Aorta (tissue), 5 donors: ENCODE measurements at regions not wholly inside any gene's neighbourhood (a gene's known extent, or its start where the extent isn't known, plus 50 kb on each side); places are given as distances from the start of the nearest gene placed in this dataset.
"Not testable (repeated sequence)": the region's sequence is repeated elsewhere in the genome, so short reads cannot be mapped to it uniquely, and the experiment has no call there.

Source experiments
- ATAC-seq: fragments of 200-7000 bp; cut with Tn5 transposase; one replicate; pipeline ENCODE4 v1.9.1; 2022; ENCODE audit warnings: moderate library complexity; ENCODE audit not compliant: low FRiP score
- DNase-seq, 2 donors: peaks; one replicate each; pipeline ENCODE4 v3.0.0-alpha.2; 2020
- H3K27ac ChIP-seq, 2 donors: one replicate each; pipeline ENCODE4 v1.5.1; 2013; ENCODE audit warnings: low read length in 2 of 2, mild to moderate bottlenecking in 2 of 2, moderate library complexity in 2 of 2, control low read depth in 1 of 2, inconsistent platforms in 1 of 2, low read depth in 1 of 2
- H3K27me3 ChIP-seq, 2 donors: one replicate each; pipeline ENCODE4 v1.6.1; 2013; ENCODE audit warnings: control low read depth in 1 of 2, low read length in 1 of 2, mild to moderate bottlenecking in 1 of 2, moderate library complexity in 1 of 2; ENCODE audit not compliant: insufficient read depth in 2 of 2, control insufficient read depth in 1 of 2
- H3K36me3 ChIP-seq, 2 donors: one replicate each; pipeline ENCODE4 v1.6.1; 2013; ENCODE audit warnings: control low read depth in 1 of 2, low read length in 1 of 2, mild to moderate bottlenecking in 1 of 2; ENCODE audit not compliant: insufficient read depth in 2 of 2, control insufficient read depth in 1 of 2
- H3K4me1 ChIP-seq, 2 donors: one replicate each; pipeline ENCODE4 v1.6.1; 2013; ENCODE audit warnings: low read length in 2 of 2, control low read depth in 1 of 2, mild to moderate bottlenecking in 1 of 2, moderate library complexity in 1 of 2; ENCODE audit not compliant: insufficient read depth in 2 of 2, control insufficient read depth in 1 of 2
- H3K4me3 ChIP-seq, 2 donors: one replicate each; pipeline ENCODE4 v1.5.1; 2013; ENCODE audit warnings: low read length in 2 of 2, control low read depth in 1 of 2, mild to moderate bottlenecking in 1 of 2
- H3K9me3 ChIP-seq: one replicate; pipeline ENCODE4 v1.6.1; 2013; ENCODE audit warnings: mild to moderate bottlenecking, low read length; ENCODE audit not compliant: control insufficient read depth
- WGBS, 2 donors: extraction: QIAGEN DNeasy Blood & Tissue Kit; methylation state at CpG; one replicate each; pipeline ENCODE4 v1.1.7; 2013; 5-methylcytosine and 5-hydroxymethylcytosine counted together
- intact Hi-C, 2 donors: fragments of 100-400 bp; cut with DNase I; formaldehyde crosslinking; loops; one replicate each; pipeline versions ENCODE4 v1.14.2 to v1.15.0; 2022
- donor health status: healthy with polysubstance abuse.
- donor health status: Bipolar disorder and iron deficiency.
- donor health status: DM: no; HTN: no; CAD: no.
- donor health status: DM: no; HTN: no; CAD: no.
- donor health status: DM: yes; HTN: yes; CAD: no.

DNA sequence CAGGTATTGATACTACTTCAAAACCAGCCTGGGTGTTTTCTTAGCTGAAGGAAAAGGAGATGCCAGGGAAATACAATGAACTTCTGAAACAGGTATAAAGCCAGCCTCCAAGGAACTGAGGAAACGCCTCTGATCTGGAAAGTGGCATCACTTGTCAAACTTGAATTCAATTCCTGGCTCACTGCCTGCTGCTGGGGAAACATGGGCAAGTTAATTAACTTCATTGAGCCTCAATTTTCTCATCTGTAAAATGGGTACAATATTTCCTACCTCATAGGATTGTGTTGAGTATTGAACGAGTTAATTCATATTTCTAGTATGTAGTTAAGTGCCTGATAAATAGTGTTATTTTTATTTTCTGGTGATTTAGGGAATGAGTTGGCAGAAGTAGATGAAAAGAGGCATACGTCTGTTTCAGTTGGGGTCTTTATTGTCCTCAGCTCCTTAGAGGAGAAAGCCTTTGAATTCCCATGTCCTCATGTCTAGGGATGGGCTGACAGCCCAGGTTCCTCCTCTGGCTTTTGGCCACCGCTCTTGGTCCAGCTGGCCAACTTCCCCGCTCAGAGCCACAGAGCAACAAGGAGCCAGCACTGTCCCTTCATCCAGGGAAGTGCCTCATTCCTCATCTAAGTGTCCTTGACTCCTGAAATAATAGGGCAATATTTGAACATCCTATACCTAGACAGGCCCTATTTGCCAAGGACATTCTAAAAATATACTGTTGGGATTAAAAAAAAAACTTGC is 210.5 kb upstream of the GATA6 start:
- Histone ChIP-seq H3K9me3 (no peaks in the 10 kb centered on the region), H3K4me1 (no peaks in the 10 kb centered on the region), H3K27me3 (no peaks in the 10 kb centered on the region), H3K36me3 (no peaks in the 10 kb centered on the region), H3K4me3 (no peak overlapping the region), H3K27ac (no peak overlapping the region)
- WGBS, 2 donors = 63 to 67% methylated on average over 5 of the region's 5 CpGs
- no peak for DNase-seq
- no peak for ATAC-seq
- intact Hi-C loops = no loop called here

- 71 to 73% methylated on average over 8 of the region's 8 CpGs for WGBS, 2 donors
- H3K9me3 ChIP-seq = no peaks in the 10 kb centered on the region
- no peak overlapping the region for H3K4me3 ChIP-seq
- H3K27me3 ChIP-seq = no peaks in the 10 kb centered on the region
- H3K36me3 ChIP-seq = no peaks in the 10 kb centered on the region
- no peaks in the 10 kb centered on the region for H3K4me1 ChIP-seq
- ATAC-seq (no peak), DNase-seq (no peak)
- no peak overlapping the region for H3K27ac ChIP-seq
- intact Hi-C loops = no loop called here
Measured at GRCh38 chr18:21960189-21960588, 209.2 kb upstream of the GATA6 start.

- no peak overlapping the region for H3K4me3 ChIP-seq
- no peak for DNase-seq
- H3K9me3 ChIP-seq = no peaks in the 10 kb centered on the region
- no peak for ATAC-seq
- H3K4me1 ChIP-seq = no peaks in the 10 kb centered on the region
- no peaks in the 10 kb centered on the region for H3K27me3 ChIP-seq
- H3K36me3 ChIP-seq = no peaks in the 10 kb centered on the region
- H3K27ac ChIP-seq = no peak overlapping the region
- 94 to 96% methylated on average over 5 of the region's 5 CpGs for WGBS, 2 donors
- intact Hi-C loops = no loop called here
Measured at GRCh38 chr18:21963336-21963735, 206.1 kb upstream of the GATA6 start.

- no peak for ATAC-seq
Measured at GRCh38 chr18:21968338-21968737, 201.1 kb upstream of the GATA6 start.

DNA sequence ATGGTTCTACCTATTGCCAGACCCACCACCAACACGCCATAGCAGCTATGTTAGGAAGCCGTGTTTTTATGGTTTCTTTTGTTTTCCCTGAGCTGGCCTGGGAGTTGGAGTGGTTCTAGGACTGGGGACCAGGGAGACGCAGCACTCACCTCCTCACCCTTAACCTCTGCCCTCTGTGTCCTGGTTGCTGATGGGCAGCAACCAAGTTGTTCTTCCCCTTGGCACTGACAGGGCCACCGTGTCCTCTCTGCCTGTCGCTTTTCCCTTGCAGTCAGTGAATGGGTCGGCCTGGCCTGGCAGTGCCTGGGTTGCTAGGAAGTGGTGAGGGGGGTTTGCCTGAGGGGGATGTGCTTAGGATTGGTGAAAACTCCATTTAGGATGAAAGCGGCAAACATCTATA is 197.1 kb upstream of the GATA6 start:
- 77 to 82% methylated on average over 7 of the region's 7 CpGs for WGBS, 2 donors
- no peak for ATAC-seq

More at GRCh38 chr18:21968338-21968737, 201.1 kb upstream of the GATA6 start:
- H3K36me3 ChIP-seq = no peaks in the 10 kb centered on the region
- no peak for DNase-seq
- H3K27me3 ChIP-seq = no peaks in the 10 kb centered on the region
- H3K27ac ChIP-seq = no peak overlapping the region
- no peaks in the 10 kb centered on the region for H3K9me3 ChIP-seq
- no peaks in the 10 kb centered on the region for H3K4me1 ChIP-seq
- 97 to 100% methylated on average over 4 of the region's 4 CpGs for WGBS, 2 donors
- no peak overlapping the region for H3K4me3 ChIP-seq
- intact Hi-C loops = no loop called here

GRCh38 chr18:21975954-21976353 is 193.4 kb upstream of the GATA6 start:
- H3K4me3 ChIP-seq, DNase-seq, intact Hi-C loops, H3K4me1 ChIP-seq, H3K27ac ChIP-seq, H3K36me3 ChIP-seq, H3K27me3 ChIP-seq, H3K9me3 ChIP-seq, ATAC-seq: not testable (repeated sequence)
- 97 to 100% methylated on average over 1 of the region's 1 CpG for WGBS, 2 donors

More for the DNA sequence above, 197.1 kb upstream of the GATA6 start:
- no peak overlapping the region for H3K4me3 ChIP-seq
- no peak overlapping the region for H3K27ac ChIP-seq
- H3K9me3 ChIP-seq = no peaks in the 10 kb centered on the region
- no peak for DNase-seq
- H3K27me3 ChIP-seq = no peaks in the 10 kb centered on the region
- intact Hi-C loops = no loop called here
- no peaks in the 10 kb centered on the region for H3K36me3 ChIP-seq
- no peaks in the 10 kb centered on the region for H3K4me1 ChIP-seq

DNA sequence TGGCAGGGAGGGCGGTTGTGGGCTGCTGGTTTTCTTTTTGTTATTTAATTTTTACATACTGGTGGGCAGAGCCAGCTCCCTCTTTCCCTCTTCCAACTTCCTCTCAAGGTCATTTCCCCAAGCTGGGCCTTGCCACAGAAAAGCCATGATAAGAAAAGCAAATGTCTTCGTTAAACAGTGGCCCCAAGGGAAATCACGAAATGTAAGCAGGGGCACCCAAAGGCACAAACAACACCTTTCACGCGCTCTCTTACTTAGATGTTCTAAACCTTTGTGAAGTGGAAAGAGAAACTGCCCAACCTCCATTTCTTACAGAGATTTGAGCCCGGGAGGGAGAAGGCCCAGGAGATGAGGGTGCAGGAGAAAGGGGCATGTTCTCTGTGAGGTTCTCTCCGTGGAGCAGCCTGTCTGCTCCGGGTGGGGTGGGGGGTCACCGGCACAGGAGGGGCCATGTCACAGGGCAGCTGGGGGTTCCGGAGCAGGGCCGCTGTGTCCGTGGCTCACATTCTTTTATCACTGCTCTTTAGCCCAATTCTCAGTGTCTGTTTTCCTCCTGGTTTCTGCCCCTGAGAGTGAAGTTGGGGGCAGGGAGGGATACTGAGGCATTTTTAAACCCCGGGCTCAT is 190.7 kb upstream of the GATA6 start:
- H3K27me3 ChIP-seq = no peaks in the 10 kb centered on the region
- H3K4me1 ChIP-seq = no peaks in the 10 kb centered on the region
- 66 to 67% methylated on average over 13 of the region's 13 CpGs for WGBS, 2 donors
- no peak overlapping the region for H3K4me3 ChIP-seq
- intact Hi-C loops = no loop called here
- H3K9me3 ChIP-seq = no peaks in the 10 kb centered on the region
- H3K36me3 ChIP-seq = no peaks in the 10 kb centered on the region
- DNase-seq = no peak
- no peak overlapping the region for H3K27ac ChIP-seq
- ATAC-seq = no peak

GRCh38 chr18:21979171-21979560 is 190.2 kb upstream of the GATA6 start:
- H3K9me3 ChIP-seq = no peaks in the 10 kb centered on the region
- no peaks in the 10 kb centered on the region for H3K4me1 ChIP-seq
- no peak overlapping the region for H3K4me3 ChIP-seq
- H3K36me3 ChIP-seq = no peaks in the 10 kb centered on the region
- ATAC-seq (no peak), DNase-seq (no peak)
- no peaks in the 10 kb centered on the region for H3K27me3 ChIP-seq
- intact Hi-C loops = no loop called here
- no peak overlapping the region for H3K27ac ChIP-seq
- 95 to 96% methylated on average over 4 of the region's 4 CpGs for WGBS, 2 donors

DNA sequence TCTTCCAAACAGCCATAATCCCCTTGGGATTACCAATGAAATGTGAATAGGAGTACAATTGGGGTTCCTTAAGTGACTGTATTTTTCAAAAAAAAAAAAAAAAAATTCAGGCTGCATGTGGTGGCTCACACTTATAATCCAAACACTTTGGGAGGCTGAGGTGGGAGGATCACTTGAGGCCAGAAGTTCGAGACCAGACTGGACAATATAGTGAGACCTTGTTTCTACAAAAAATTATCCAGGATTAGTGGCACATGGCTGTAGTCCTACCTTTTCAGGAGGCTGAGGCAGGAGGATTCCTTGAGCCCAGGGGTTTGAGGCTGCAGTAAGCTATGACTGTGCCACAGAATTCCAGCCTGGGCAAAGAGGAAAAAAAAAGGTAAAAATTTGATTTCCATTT is 189.6 kb upstream of the GATA6 start:
- H3K9me3 ChIP-seq = no peaks in the 10 kb centered on the region
- H3K4me1 ChIP-seq = no peaks in the 10 kb centered on the region
- ATAC-seq = no peak
- WGBS, 2 donors = 98 to 100% methylated on average over 1 of the region's 1 CpG
- DNase-seq = no peak
- H3K4me3 ChIP-seq = no peak overlapping the region
- H3K27ac ChIP-seq = no peak overlapping the region
- intact Hi-C loops = no loop called here
- H3K27me3 ChIP-seq = no peaks in the 10 kb centered on the region
- no peaks in the 10 kb centered on the region for H3K36me3 ChIP-seq
